K562 (cell line): ENCODE measurements at regions not wholly inside any gene's neighbourhood (a gene's known extent, or its start where the extent isn't known, plus 50 kb on each side); places are given as distances from the start of the nearest gene placed in this dataset.
"Not testable (repeated sequence)": the region's sequence is repeated elsewhere in the genome, so short reads cannot be mapped to it uniquely, and the experiment has no call there.

Experiments
- CEBPB ChIP-seq: fragments of 450-650 bp; IDR thresholded peaks from 2 replicates; pipeline ENCODE4 v1.6.1; 2016; ENCODE audit warnings: missing genetic modification characterization, missing compliant biosample characterization
- HDAC2 ChIP-seq: fragments of 450-650 bp; IDR thresholded peaks from 2 replicates; pipeline ENCODE4 v1.6.1; 2016; ENCODE audit warnings: mild to moderate bottlenecking
- HDAC6 ChIP-seq: IDR thresholded peaks from 2 replicates; pipeline ENCODE4 v1.6.1; 2012; ENCODE audit warnings: low read depth, mild to moderate bottlenecking, control low read depth, inconsistent platforms, low read length, moderate library complexity
- JUND ChIP-seq, 2 experiments: IDR thresholded peaks; 2 replicates in 1 of 2; 3 replicates in 1 of 2; pipeline ENCODE4 v1.6.1; 2011; ENCODE audit warnings: borderline replicate concordance in 2 of 2, low read depth in 2 of 2, low read length in 2 of 2, improper control_type of control experiment in 1 of 2, missing biosample characterization in 1 of 2, missing genetic modification characterization in 1 of 2, missing genetic modification reagents in 1 of 2
- RAD21 ChIP-seq, 2 experiments: fragments of 250-450 bp in 1 of 2; fragments of 450-650 bp in 1 of 2; sonication (Bioruptor Pico) in 1 of 2; formaldehyde crosslinking in 1 of 2; IDR thresholded peaks in 1 of 2; conservative IDR thresholded peaks in 1 of 2; 2 replicates each; pipeline versions ENCODE4 v1.4.0 to v1.8.0; 2020 to 2022; ENCODE audit warnings: mild to moderate bottlenecking in 2 of 2, moderate library complexity in 1 of 2
- TF ChIP-seq, protein P1 (sequence below): sonication (generic); formaldehyde crosslinking; IDR thresholded peaks from 2 replicates; pipeline ENCODE4 v1.9.0; 2022; ENCODE audit warnings: mild to moderate bottlenecking, missing genetic modification reagents

DNA sequence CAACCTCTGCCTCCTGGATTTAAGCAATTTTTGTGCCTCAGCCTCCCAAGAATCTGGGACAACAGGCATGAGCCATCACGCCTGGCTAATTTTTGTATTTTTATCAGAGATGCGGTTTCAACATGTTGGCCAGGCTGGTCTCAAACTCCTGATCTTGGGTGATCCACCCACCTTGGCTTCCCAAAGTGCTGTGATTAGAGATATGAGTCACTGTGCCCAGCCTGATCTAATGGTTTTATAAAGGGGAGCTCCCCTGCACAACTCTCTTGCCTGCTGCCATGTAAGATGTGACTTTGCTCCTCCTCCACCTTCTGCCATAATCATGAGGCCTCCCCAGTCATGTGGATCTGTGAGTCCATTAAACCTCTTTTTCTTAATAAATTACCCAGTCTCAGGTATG lies 107.5 kb upstream of the ALDH3B2 start:
- TF ChIP-seq, protein P1, sequence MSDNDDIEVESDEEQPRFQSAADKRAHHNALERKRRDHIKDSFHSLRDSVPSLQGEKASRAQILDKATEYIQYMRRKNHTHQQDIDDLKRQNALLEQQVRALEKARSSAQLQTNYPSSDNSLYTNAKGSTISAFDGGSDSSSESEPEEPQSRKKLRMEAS (CRISPR knock-in tag), result not testable (repeated sequence)
- TF ChIP-seq CEBPB (tag); JUND (IDR thresholded peaks at IDR 0.05; ENCODE audit: borderline replicate concordance, low read depth, low read length); JUND (tag; IDR thresholded peaks at IDR 0.05; ENCODE audit: borderline replicate concordance, low read depth, low read length); HDAC2; HDAC6; RAD21 (CRISPR knock-in tag; conservative IDR thresholded peaks at IDR 0.05 in 1 of 2, IDR thresholded peaks at IDR 0.05 in 1 of 2): not testable (repeated sequence)
